ENCODE measurements at regions not wholly inside any gene's neighbourhood (a gene's known extent, or its start where the extent isn't known, plus 50 kb on each side); places are given as distances from the start of the nearest gene placed in this dataset.

GRCh38 chr11:23755076-23755475, 741.8 kb upstream of the LUZP2 start:
- TF ChIP-seq POLR2AphosphoS5 (IDR thresholded peaks at IDR 0.05; ENCODE audit: low read depth, low read length) (no peak), POLR2A (IDR thresholded peaks at IDR 0.05; ENCODE audit: low read depth, low read length) (no peak), PAX5 (IDR thresholded peaks at IDR 0.05; ENCODE audit: insufficient read depth, low read length, severe bottlenecking) (no peak), SPI1 (IDR thresholded peaks at IDR 0.05; ENCODE audit: low read depth, low read length) (no peak), TAF1 (IDR thresholded peaks at IDR 0.05; ENCODE audit: low read depth, low read length) (no peak)
